Activated B cell treated with CpG ODN at 0.5 μM for 24 hours (primary cell): ENCODE measurements at regions not wholly inside any gene's neighbourhood (a gene's known extent, or its start where the extent isn't known, plus 50 kb on each side); places are given as distances from the start of the nearest gene placed in this dataset.

Experiments
- ATAC-seq: fragments of 200-7000 bp; cut with Tn5 transposase; one replicate; pipeline ENCODE4 v1.10.0; 2021; ENCODE audit warnings: low read depth, mild to moderate bottlenecking, moderate library complexity
- CTCF ChIA-PET: fragments of 350-600 bp; sonication (Branson Sonifier 250); formaldehyde crosslinking; loops from one replicate; lab custom pipeline; 2021; ENCODE audit warnings: antibody characterized with exemption; lab: Charles Lee
- POLR2A ChIA-PET: fragments of 350-600 bp; sonication (Branson Sonifier 250); formaldehyde crosslinking; loops from one replicate; lab custom pipeline; 2021; ENCODE audit warnings: antibody characterized with exemption; lab: Charles Lee
- DNase-seq: peaks from one replicate; pipeline ENCODE4 v3.0.0; 2022
- H3K27ac Mint-ChIP-seq: one replicate; pipeline ENCODE4 v1.8.0; 2020; ENCODE audit warnings: mixed read lengths
- H3K27me3 Mint-ChIP-seq: one replicate; pipeline ENCODE4 v1.8.0; 2021; ENCODE audit warnings: mixed read lengths
- H3K36me3 Mint-ChIP-seq: one replicate; pipeline ENCODE4 v1.8.0; 2021; ENCODE audit warnings: low read depth, mixed read lengths
- H3K4me1 Mint-ChIP-seq: one replicate; pipeline ENCODE4 v1.8.0; 2021; ENCODE audit warnings: mixed read lengths
- H3K4me3 Mint-ChIP-seq: one replicate; pipeline ENCODE4 v1.8.0; 2020; ENCODE audit warnings: mild to moderate bottlenecking, mixed read lengths
- H3K9me3 Mint-ChIP-seq: one replicate; pipeline ENCODE4 v1.8.0; 2020; ENCODE audit warnings: mixed read lengths
- CTCF ChIP-seq: fragments of 200-600 bp; IDR thresholded peaks from one replicate; pipeline ENCODE4 v1.8.0; 2022; ENCODE audit warnings: antibody characterized with exemption, mild to moderate bottlenecking
- intact Hi-C: fragments of 100-400 bp; cut with micrococcal nuclease; formaldehyde crosslinking; loops from one replicate; pipeline ENCODE4 v1.15.1; 2024

- ChIA-PET POLR2A (no interaction called here), CTCF (no interaction called here)
- no peaks in the 10 kb centered on the region for H3K9me3 Mint-ChIP-seq
- H3K27ac Mint-ChIP-seq: no peak overlapping the region
- H3K4me3 Mint-ChIP-seq: no peak overlapping the region
- no peak for ATAC-seq
- no peak for TF ChIP-seq CTCF
- H3K36me3 Mint-ChIP-seq: no peaks in the 10 kb centered on the region
- peaks cover 5% of the 10 kb centered on the region for H3K27me3 Mint-ChIP-seq
- DNase-seq: no peak
- intact Hi-C loops: no loop called here
- no peaks in the 10 kb centered on the region for H3K4me1 Mint-ChIP-seq
Measured at GRCh38 chr3:70743754-70744153, 431.3 kb upstream of the MDFIC2 start.

- ChIA-PET POLR2A (no interaction called here), CTCF (no interaction called here)
- no peak for DNase-seq
- no peaks in the 10 kb centered on the region for H3K9me3 Mint-ChIP-seq
- ATAC-seq: no peak
- no peak overlapping the region for H3K4me3 Mint-ChIP-seq
- no peak overlapping the region for H3K27ac Mint-ChIP-seq
- no peaks in the 10 kb centered on the region for H3K36me3 Mint-ChIP-seq
- H3K4me1 Mint-ChIP-seq: peaks cover 3% of the 10 kb centered on the region
- TF ChIP-seq CTCF: no peak
- H3K27me3 Mint-ChIP-seq: peaks cover 2% of the 10 kb centered on the region
- intact Hi-C loops: no loop called here
Measured at GRCh38 chr3:70742081-70742480, 429.6 kb upstream of the MDFIC2 start.

GRCh38 chr3:70740872-70741271 lies 428.4 kb upstream of the MDFIC2 start:
- CTCF ChIA-PET: no interaction called here

GRCh38 chr3:70740071-70740470 lies 427.6 kb upstream of the MDFIC2 start:
- Mint-ChIP-seq H3K9me3 (no peaks in the 10 kb centered on the region), H3K4me1 (peaks cover 3% of the 10 kb centered on the region), H3K4me3 (no peak overlapping the region), H3K27me3 (peaks cover 2% of the 10 kb centered on the region), H3K27ac (no peak overlapping the region), H3K36me3 (no peaks in the 10 kb centered on the region)
- ChIA-PET POLR2A (no interaction called here), CTCF (no interaction called here)
- intact Hi-C loops: no loop called here
- no peak for ATAC-seq
- TF ChIP-seq CTCF: no peak
- DNase-seq: no peak

More at GRCh38 chr3:70740872-70741271, 428.4 kb upstream of the MDFIC2 start:
- Mint-ChIP-seq H3K4me3 (no peak overlapping the region), H3K4me1 (peaks cover 3% of the 10 kb centered on the region), H3K27ac (no peak overlapping the region), H3K27me3 (peaks cover 2% of the 10 kb centered on the region), H3K9me3 (no peaks in the 10 kb centered on the region), H3K36me3 (no peaks in the 10 kb centered on the region)
- intact Hi-C loops: no loop called here
- DNase-seq (no peak), ATAC-seq (no peak)
- no peak for TF ChIP-seq CTCF
- POLR2A ChIA-PET: no interaction called here

GRCh38 chr3:70738291-70738681 lies 425.8 kb upstream of the MDFIC2 start:
- Mint-ChIP-seq H3K36me3 (no peaks in the 10 kb centered on the region), H3K27me3 (peaks cover 2% of the 10 kb centered on the region), H3K27ac (no peak overlapping the region), H3K4me1 (peaks cover 3% of the 10 kb centered on the region), H3K4me3 (no peak overlapping the region), H3K9me3 (no peaks in the 10 kb centered on the region)
- DNase-seq (no peak), ATAC-seq (no peak)
- POLR2A ChIA-PET: no interaction called here
- CTCF ChIA-PET: no interaction called here
- intact Hi-C loops: no loop called here
- no peak for TF ChIP-seq CTCF
